Ishikawa (cell line): ENCODE measurements at regions not wholly inside any gene's neighbourhood (a gene's known extent, or its start where the extent isn't known, plus 50 kb on each side); places are given as distances from the start of the nearest gene placed in this dataset.

ENCODE experiments used
- CREB1 ChIP-seq: IDR thresholded peaks from 2 replicates; pipeline ENCODE4 v1.6.1; 2012; ENCODE audit warnings: low read depth
- EP300 ChIP-seq: IDR thresholded peaks from 2 replicates; pipeline ENCODE4 v1.6.1; 2012; ENCODE audit warnings: borderline replicate concordance
- NFIC ChIP-seq: IDR thresholded peaks from 2 replicates; pipeline ENCODE4 v1.6.1; 2012
- RAD21 ChIP-seq: IDR thresholded peaks from 2 replicates; pipeline ENCODE4 v1.6.1; 2012; ENCODE audit warnings: low read depth
- REST ChIP-seq: IDR thresholded peaks from 2 replicates; pipeline ENCODE4 v1.6.1; 2012; ENCODE audit warnings: low read depth, mild to moderate bottlenecking
- TCF12 ChIP-seq: IDR thresholded peaks from 2 replicates; pipeline ENCODE4 v1.6.1; 2012; ENCODE audit warnings: low read depth
- TEAD4 ChIP-seq: IDR thresholded peaks from 2 replicates; pipeline ENCODE4 v1.6.1; 2012
- YY1 ChIP-seq: IDR thresholded peaks from 2 replicates; pipeline ENCODE4 v1.6.1; 2012; ENCODE audit warnings: low read depth
- ZBTB7A ChIP-seq: IDR thresholded peaks from 2 replicates; pipeline ENCODE4 v1.6.1; 2012; ENCODE audit warnings: low read depth

- no peak for TF ChIP-seq EP300
- TF ChIP-seq NFIC = no peak
- TF ChIP-seq CREB1 = no peak
- TF ChIP-seq YY1 = no peak
- no peak for TF ChIP-seq TCF12
- TF ChIP-seq RAD21 = no peak
- no peak for TF ChIP-seq REST
- TF ChIP-seq TEAD4 = no peak
- no peak for TF ChIP-seq ZBTB7A
These were observed 127.1 kb upstream of the SVIL start for GRCh38 chr10:29761916-29762315.
